Kidney epithelial cell (primary cell): ENCODE measurements at regions not wholly inside any gene's neighbourhood (a gene's known extent, or its start where the extent isn't known, plus 50 kb on each side); places are given as distances from the start of the nearest gene placed in this dataset.

Experiments
- DNase-seq: peaks from one replicate; pipeline ENCODE4 v3.0.0-alpha.2; 2010; ENCODE audit warnings: low read depth
- H3K27me3 ChIP-seq: 2 replicates; pipeline ENCODE4 v1.6.0; 2011; ENCODE audit warnings: low read length; ENCODE audit not compliant: control insufficient read depth, insufficient read depth
- H3K36me3 ChIP-seq: 2 replicates; pipeline ENCODE4 v1.5.1; 2011; ENCODE audit warnings: low read length; ENCODE audit not compliant: control insufficient read depth, insufficient read depth
- H3K4me3 ChIP-seq: 2 replicates; pipeline ENCODE4 v1.5.1; 2011; ENCODE audit warnings: low read depth, mild to moderate bottlenecking, control low read depth, low read length
- TF ChIP-seq, protein P1 (sequence below): IDR thresholded peaks from 2 replicates; pipeline ENCODE4 v1.5.1; 2011; ENCODE audit warnings: mild to moderate bottlenecking, moderate library complexity, low read length, control low read depth, inconsistent platforms; ENCODE audit not compliant: insufficient read depth, poor library complexity, severe bottlenecking

DNA sequence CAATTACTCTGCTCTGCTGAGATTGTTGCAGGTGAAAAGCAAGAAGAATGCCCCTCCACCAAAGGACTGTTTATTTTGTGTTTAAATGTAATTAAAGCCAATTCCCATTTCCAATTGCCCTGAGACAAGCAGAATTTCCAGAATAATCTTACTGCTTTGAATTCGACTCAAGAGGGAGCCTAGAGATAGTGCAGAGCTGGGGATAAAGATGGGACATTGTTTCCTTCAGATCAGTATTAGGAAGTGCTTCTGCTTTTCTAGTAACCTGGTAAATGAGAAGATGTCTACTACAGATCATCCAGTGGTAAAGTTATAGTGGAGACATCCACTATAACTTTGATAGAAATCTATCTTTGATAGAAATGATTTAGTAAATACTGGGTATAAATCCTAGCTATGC, 326.9 kb downstream of the UBE3D start:
- TF ChIP-seq, protein P1, sequence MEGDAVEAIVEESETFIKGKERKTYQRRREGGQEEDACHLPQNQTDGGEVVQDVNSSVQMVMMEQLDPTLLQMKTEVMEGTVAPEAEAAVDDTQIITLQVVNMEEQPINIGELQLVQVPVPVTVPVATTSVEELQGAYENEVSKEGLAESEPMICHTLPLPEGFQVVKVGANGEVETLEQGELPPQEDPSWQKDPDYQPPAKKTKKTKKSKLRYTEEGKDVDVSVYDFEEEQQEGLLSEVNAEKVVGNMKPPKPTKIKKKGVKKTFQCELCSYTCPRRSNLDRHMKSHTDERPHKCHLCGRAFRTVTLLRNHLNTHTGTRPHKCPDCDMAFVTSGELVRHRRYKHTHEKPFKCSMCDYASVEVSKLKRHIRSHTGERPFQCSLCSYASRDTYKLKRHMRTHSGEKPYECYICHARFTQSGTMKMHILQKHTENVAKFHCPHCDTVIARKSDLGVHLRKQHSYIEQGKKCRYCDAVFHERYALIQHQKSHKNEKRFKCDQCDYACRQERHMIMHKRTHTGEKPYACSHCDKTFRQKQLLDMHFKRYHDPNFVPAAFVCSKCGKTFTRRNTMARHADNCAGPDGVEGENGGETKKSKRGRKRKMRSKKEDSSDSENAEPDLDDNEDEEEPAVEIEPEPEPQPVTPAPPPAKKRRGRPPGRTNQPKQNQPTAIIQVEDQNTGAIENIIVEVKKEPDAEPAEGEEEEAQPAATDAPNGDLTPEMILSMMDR = no peak
- Histone ChIP-seq H3K36me3 (no peaks in the 10 kb centered on the region), H3K27me3 (no peaks in the 10 kb centered on the region), H3K4me3 (no peak overlapping the region)
- DNase-seq = no peak

DNA sequence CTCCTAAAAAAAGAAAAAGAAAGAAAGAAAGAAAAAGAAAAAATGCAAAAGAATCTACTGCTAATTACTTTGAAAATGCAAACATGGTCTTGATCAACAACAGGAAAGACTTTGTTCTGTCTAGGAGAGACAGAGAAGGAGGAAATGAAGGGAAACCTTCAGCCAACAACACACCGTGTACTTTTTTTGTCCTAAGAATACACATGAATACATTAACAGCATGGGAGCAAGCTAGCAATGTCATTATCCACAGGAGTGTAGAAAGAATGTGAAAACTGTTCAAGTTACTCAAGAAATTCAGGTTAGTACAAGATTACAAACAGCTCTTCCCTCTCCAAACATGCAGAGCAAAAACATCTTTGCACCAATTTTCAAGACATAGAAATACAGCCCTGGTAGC, 326.3 kb downstream of the UBE3D start:
- Histone ChIP-seq H3K27me3 (no peaks in the 10 kb centered on the region), H3K4me3 (no peak overlapping the region), H3K36me3 (no peaks in the 10 kb centered on the region)
- TF ChIP-seq, protein P1 = no peak
- DNase-seq = no peak

DNA sequence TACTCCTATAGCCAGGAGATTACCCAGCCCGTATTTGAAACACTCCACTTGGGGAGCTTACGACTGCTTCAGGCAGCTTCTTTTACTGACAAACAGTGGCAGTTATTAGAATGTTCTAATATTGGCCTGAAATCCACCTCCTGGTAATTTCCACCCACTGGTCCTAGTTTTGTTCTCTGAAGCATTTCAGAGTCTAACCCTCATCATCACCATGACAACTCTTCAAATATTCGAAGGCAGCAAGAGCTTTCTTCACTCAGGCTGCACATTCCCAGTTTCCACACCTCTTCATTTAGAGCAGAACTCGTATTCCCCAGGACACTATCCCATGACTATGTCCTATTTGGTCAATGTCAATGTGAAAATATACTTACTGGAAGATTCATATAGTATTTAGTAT, 325.6 kb downstream of the UBE3D start:
- no peak for DNase-seq
- TF ChIP-seq, protein P1 = no peak
- no peak overlapping the region for H3K4me3 ChIP-seq
- no peaks in the 10 kb centered on the region for H3K36me3 ChIP-seq
- H3K27me3 ChIP-seq = no peaks in the 10 kb centered on the region

DNA sequence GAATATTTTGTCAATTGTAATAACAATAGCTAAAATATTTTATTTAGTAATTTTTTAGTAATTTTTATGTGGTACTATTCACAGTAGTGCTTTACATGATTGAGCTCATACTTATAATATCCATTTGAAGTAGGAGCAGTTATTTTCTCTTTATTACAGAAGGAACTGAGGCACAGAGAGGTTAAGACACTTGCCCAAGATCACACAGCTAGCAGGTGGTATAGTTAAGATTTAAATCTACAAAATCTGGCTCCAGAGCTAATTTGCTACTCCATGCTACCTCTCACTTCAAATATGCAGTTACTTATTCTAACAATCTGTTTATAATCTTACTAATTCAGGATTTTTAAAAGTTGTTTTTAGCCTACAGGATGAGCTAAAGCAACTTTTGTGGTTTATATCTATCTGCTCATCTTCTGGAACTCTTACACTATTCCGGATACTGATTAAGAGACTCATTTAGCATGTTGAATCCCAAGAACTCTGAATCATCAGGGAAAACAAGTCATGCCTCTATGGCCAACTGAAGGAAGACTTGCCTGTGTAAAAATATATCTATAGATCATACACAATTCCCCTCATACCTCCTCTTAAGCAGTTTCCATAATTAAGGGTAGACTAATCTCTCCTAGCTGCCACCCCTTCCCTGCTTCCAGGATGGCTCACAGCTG, 324.2 kb downstream of the UBE3D start:
- Histone ChIP-seq H3K27me3 (no peaks in the 10 kb centered on the region), H3K4me3 (no peak overlapping the region), H3K36me3 (no peaks in the 10 kb centered on the region)
- DNase-seq = no peak
- TF ChIP-seq, protein P1 = no peak

DNA sequence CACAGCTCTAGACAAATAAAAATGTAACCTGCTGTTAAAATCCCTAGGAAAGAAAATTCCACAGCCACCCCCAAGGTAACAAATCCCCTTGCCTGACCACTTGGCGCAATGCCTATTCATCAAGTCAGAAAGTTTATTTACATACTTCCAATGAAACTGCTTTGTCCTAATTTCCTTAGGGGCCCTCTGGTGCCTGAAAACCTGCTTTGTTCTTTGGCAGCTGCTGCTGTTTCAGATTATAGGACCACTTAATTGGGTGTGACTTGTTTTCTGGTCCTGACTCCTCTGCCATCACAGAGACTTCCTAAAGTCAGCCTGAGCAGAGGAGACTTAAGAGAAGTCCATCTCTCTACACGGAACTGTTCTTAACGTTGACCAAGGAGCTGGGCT, 323.6 kb downstream of the UBE3D start:
- H3K27me3 ChIP-seq = no peaks in the 10 kb centered on the region
- DNase-seq = no peak
- TF ChIP-seq, protein P1 = no peak

More for the DNA sequence above, 323.6 kb downstream of the UBE3D start:
- H3K36me3 ChIP-seq = no peaks in the 10 kb centered on the region
- H3K4me3 ChIP-seq = no peak overlapping the region
